GM12875 (cell line): ENCODE measurements at regions not wholly inside any gene's neighbourhood (a gene's known extent, or its start where the extent isn't known, plus 50 kb on each side); places are given as distances from the start of the nearest gene placed in this dataset.

Experiments used
- H3K4me3 ChIP-seq: one replicate; pipeline ENCODE4 v1.5.1; 2011; ENCODE audit warnings: low read depth, low read length, control low read depth
- CTCF ChIP-seq: IDR thresholded peaks from 2 replicates; pipeline ENCODE4 v1.5.1; 2011; ENCODE audit warnings: low read depth, mild to moderate bottlenecking, control low read depth, inconsistent platforms, low read length, moderate library complexity, borderline replicate concordance; ENCODE audit not compliant: insufficient read depth

DNA sequence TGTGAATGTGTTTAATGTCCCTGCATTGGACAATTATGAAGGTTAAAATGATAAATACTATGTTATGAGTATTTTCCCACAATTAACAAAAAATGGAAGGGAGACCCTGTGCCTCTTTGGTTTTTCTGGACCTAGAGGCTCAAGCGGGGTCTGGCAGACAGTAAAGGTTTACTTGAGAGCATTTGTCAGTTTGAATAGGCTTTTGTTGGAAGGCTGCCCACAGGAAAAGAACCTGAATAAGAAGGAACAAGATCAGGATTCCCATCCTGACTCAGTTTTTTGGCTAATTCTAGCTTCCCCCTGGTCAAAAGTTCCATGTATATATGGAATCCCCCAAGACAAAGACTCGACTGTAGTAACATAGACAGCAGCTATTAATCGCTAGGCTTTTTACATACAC is 150.9 kb upstream of the JUN start:
- no peak for TF ChIP-seq CTCF
- H3K4me3 ChIP-seq: no peak overlapping the region

GRCh38 chr1:58936973-58937372 is 153.1 kb upstream of the JUN start:
- no peak for TF ChIP-seq CTCF
- no peak overlapping the region for H3K4me3 ChIP-seq

DNA sequence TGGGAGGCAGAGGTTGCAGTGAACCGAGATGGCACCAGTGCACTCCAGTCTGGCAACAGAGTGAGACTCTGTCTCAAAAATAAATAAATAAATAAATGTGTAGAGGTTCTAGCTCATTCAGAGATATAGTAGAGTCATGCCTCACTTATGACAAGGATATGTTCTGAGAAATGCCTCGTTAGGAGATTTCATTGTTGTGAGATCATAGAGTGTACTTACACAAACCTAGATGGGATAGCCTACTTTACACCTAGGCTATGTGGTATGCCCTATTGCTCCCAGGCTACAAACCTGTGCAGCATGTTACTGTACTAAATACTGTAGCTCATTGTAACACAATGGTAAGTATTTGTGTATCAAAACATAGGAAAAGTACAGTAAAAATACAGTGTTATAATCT is 155.3 kb upstream of the JUN start:
- no peak for TF ChIP-seq CTCF
- H3K4me3 ChIP-seq: no peak overlapping the region

DNA sequence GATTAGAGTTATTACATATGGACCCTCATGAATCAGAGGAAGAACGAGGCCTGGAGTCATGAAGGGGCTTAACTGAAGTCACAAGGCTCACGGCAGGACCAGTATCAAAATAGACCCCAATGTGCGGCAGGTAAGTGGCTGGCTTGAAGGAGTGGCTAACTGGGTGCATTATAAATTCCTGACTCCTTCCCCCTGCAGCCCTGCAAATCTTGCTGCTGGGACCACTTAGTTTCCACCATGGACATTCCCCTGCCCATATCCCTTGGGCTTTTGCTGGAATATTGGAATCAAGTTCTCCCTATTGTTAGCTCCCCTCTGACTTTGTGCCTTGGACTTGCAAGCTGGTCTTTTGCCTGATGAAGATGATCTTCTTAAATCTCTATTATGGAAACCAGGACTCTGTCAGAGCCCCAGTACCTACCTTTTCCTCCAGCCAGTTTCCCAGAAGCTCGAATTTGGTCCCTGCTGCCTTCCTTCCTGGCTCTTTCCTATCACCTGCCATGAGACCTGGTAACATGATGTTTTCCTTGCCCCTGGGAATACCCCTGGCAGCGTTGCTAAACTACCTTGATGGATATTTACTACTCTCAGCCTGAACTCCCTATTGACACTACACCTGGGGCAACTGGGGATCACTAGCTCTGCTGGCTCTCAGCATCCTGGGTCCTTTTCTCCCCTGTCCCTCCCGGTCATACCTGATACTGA is 156.0 kb upstream of the JUN start:
- no peak for TF ChIP-seq CTCF
- H3K4me3 ChIP-seq: no peak overlapping the region

DNA sequence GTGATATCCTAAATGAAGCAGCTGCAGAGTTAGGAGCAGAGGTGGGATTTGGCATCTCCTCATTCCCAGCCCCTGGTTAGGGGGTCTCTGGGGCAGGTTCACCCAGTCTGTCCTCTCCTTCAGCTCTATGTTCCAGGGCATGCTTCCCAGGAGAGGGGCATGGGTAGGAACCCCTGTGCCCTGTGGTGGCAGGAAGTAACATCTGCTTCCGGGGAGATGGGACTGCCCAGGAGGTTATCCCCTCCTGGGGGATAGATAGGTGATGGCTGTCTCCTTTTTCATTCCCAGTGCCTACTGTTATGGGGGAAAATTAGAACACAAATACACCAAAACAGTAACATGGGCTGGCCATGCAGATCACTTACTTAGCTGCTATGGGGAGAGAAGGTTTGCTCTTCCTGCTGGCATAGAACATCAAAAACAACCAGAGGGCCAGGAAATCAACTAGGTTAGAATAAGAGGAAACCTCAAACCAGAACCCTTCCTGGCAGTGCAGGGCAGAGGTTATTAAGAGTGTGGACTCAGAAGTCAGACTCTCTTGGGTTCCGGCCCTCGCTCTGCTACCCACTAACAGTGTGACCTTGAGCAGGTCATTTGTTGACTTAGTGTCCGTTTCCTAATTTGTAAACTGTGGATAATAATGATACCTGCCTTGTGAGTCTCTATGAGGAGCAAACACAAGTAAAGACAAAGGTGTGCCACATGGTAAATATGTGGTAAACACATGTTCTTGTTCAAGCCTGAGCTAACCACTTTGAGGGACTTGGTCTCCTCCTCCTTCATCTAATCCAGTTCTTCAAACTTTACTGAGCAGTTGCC is 157.8 kb upstream of the JUN start:
- TF ChIP-seq CTCF: no peak
- H3K4me3 ChIP-seq: no peak overlapping the region

DNA sequence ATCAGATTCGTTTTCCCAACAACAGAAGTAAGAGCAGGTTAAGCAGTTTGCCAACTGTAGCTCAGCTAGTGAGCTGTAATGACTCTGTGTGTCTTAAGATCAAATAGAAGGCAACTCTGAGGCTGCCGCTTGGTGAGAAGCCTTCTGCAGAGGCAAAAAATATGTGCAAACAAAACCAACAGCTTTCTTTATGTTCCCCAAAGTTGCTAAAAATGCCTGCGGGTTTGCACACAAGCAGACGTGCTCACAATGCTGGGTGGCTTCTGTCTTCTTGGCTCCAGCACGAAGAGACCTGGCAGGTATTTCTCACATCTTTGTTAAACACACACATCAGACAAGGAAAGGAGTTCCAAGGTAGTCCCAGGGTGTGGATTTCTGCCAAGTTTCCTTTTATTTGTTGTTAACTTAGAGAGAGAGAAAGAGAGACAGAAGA is 158.9 kb upstream of the JUN start:
- no peak for TF ChIP-seq CTCF
- no peak overlapping the region for H3K4me3 ChIP-seq

GRCh38 chr1:58943776-58944175 is 159.9 kb upstream of the JUN start:
- no peak for TF ChIP-seq CTCF
- no peak overlapping the region for H3K4me3 ChIP-seq
